RPMI8226 (cell line): ENCODE measurements at regions not wholly inside any gene's neighbourhood (a gene's known extent, or its start where the extent isn't known, plus 50 kb on each side); places are given as distances from the start of the nearest gene placed in this dataset.

Experiments used
- DNase-seq: peaks from one replicate; pipeline ENCODE4 v3.0.0-alpha.2; 2015

DNA sequence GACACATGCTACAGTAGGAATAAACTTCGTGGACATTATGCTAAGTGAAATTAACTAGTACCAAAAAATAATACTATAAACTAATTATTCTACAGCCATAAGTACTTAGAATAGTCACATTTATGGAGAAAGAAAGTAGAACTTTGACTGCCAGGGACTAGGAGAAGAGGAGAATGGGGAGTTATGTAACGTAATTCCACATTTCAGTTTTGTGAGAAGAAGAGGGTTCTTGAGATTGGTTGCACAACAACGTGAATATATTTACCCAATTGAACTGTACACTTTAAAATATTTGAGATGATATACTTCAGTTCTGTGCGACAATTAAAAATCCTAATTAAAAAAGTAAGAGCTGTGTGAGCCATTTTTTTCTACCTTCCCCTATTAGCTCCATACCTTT lies 1412.9 kb downstream of the PLA2G4A start:
- no peak for DNase-seq

DNA sequence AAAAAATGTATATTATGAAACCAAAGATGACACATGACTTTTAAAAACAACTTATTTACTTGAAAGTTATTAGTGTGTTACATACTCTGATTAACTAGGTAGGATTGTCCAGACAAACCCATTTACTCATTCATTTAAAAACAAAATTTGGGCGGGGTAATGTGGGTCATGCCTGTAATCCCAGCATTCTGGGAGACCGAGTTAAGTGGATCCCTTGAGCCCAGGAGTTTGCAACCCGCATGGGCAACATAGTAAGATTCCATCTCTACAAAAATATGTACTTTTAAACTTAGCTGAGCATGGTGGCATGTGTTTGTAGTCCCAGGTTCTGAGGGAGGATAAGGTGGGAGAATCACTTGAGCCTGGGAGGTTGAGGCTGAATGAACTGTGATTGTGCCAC lies 1414.7 kb downstream of the PLA2G4A start:
- no peak for DNase-seq

- no peak for DNase-seq
These were observed 1415.9 kb downstream of the PLA2G4A start for GRCh38 chr1:188244681-188245080.

DNA sequence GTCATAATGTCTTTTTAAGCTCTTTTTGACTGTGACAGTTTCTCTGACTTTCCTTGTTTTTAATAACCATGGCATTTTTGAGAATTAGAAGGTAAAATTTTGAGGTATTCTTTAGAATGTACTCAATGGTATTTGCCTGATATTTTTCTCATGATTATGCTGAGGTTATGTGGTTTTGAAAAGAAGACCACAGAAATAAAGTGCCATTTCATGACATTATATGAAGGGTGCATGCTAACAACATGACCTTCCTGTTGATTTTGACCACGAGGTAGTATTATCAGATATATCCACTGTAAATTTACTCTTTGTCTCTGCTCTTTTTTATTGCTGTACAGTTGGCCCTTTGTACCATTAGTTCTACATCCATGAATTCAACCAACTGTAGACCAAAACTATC lies 1418.5 kb downstream of the PLA2G4A start:
- DNase-seq: no peak

DNA sequence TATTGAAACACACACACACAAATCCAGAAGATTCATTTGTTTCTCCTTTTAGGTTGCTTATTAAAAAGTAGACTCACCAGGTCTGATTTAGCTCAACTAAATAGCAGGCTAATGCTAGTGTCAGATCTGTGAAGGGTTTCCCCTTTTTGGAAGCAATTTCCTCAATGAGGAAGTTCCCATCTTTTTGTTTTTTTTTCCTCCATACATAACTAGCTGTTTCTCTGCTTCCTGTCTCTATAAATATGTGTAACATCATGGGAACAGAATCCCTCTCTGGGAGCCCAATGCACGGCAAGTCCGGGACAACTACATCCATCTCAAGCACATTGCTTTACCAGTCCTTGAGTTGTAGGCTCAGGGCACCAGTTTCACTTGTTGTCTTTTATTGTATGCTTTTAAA lies 1421.1 kb downstream of the PLA2G4A start:
- no peak for DNase-seq

GRCh38 chr1:188251036-188251435 lies 1422.3 kb downstream of the PLA2G4A start:
- no peak for DNase-seq

DNA sequence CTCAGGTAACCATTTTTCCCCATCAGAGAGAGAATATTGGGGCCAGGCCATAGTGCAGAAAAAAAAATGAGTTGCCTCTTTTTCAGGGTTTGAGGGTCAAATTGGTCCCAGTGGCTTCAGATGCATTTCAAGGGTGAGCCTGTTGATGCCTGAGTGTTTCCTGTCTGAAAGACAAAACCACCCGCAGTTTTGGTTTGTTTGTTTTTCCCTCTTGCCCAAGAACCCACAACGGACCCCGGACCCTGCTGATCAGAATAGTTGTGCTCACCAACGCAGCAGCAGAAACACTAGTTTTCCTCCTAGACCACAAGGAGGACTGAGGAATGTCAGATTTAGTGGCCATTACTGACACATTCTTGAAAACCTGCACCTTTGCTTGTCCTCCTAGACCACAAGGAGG lies 1433.1 kb downstream of the PLA2G4A start:
- no peak for DNase-seq

- no peak for DNase-seq
These were observed 1441.2 kb downstream of the PLA2G4A start for GRCh38 chr1:188269956-188270355.

DNA sequence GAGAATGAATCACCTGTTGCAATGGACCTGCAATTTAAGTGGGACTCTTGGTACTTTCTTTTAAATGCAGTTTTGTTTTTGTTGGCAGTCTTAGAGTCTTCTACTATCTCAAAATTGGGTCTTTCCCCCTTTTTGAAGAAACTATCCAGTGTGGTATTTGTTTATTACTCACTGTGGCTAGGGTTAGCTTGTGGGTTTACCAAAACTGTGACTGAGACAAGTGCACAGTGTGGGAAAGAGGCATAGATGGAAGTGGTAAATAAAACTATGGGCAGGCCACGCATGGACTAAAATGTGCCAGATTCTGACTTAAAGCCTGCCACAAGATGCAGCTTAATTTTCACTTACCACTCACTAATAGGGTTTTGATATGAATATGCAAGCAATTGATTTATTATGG lies 1441.7 kb downstream of the PLA2G4A start:
- DNase-seq: no peak

- DNase-seq: no peak
These were observed 1449.0 kb downstream of the PLA2G4A start for GRCh38 chr1:188277771-188278170.

GRCh38 chr1:188281921-188282320 lies 1453.2 kb downstream of the PLA2G4A start:
- no peak for DNase-seq

DNA sequence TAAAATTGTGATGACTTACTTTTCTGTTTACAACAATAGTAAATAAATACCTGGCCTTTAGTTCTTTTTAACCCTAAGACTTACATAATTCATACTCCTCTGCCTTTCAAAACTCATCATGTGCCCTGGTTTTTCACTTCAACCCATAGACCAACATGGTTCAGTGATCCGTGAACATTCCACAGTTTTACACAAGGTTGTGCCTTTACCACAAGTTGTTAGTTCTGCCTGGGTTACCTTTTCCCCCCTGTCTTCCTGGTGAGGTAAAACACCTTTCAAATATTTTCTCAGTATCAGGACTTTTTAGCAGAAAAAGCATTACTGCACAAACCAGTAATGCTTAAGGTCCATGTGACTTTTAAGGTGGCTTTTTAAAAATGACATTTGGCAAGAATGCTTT lies 1466.4 kb downstream of the PLA2G4A start:
- DNase-seq: no peak

GRCh38 chr1:188302746-188303145 lies 1474.0 kb downstream of the PLA2G4A start:
- DNase-seq: no peak

GRCh38 chr1:188314557-188315137 lies 1485.9 kb downstream of the PLA2G4A start:
- DNase-seq: no peak

DNA sequence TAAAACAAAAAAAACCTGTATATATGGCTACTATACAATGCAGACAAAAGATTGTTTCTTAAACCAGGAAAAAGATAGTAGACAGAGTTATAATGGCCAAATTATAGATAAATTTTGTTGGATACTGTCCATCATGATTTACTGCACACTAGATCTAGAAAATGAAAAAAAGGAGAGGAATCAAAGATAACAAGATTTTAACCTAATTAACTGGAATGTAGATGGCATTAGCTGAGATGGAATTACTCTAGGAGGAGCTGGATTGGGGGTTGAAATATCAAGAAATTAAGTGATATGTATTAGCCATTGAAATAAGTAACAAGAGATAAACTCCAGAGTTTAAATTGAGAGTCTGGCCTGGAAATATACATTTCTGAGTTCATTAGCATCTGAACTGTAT lies 1489.1 kb downstream of the PLA2G4A start:
- no peak for DNase-seq

DNA sequence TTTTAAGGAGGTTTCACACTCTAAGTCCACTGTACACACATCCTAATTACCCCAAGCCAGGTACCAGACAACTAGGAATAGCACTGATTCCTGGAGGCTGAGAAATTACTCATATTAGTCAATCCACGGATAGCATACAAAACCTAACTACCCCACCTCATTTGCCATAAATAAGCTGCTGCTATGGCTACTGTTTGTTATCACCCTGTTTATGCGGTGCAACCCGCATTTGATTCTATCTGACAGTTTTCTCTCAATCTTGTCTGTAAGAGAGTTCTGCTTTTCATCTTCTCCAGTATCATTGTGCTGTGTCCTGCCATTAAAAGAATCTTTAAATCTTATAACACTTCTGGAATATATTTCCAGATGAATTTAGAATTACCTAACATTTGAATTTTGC lies 1496.5 kb downstream of the PLA2G4A start:
- DNase-seq: no peak

- no peak for DNase-seq
These were observed 1515.2 kb downstream of the PLA2G4A start for GRCh38 chr1:188343914-188344313.

DNA sequence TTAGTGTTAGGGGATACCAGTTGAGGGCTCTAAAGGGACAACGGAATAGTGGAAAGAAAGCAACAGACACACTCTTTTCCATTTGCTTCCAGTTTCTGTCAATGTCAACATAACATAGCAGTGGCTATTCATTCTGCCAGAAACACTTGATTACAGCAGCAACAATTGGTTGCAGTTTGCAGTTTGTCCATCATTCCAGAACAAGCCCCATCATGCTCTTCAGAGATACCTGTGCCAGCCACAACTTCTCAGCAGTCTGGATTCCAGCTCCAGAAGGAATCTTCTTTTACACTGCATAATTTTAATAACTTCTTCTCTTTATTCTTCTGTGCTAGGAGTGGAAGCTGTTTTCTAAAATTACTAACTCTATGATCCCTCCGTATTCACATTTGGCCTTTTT lies 1521.4 kb downstream of the PLA2G4A start:
- no peak for DNase-seq

DNA sequence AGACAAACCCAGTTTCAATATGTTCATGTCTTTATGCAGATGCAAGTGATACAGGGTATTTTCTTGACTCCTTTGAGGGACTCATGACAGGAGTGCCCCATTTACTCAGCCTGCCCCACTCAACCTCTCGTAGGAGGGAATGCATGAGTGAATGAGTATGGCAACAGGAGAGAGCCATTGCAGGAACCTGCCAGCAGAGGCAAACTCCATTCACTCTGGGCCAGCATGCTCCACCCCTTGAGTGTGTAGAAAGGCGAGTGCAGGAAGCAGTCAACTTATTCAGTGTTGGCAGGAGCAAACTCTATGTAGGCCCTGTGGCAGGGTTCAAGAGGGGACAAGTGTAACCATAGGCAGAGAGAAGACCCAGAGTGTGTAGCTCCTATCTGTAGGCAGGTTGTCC lies 1526.3 kb downstream of the PLA2G4A start:
- DNase-seq: no peak

GRCh38 chr1:188355847-188356246 lies 1527.1 kb downstream of the PLA2G4A start:
- no peak for DNase-seq

- no peak for DNase-seq
These were observed 1530.6 kb downstream of the PLA2G4A start for GRCh38 chr1:188359315-188359714.

- no peak for DNase-seq
These were observed 1535.2 kb downstream of the PLA2G4A start for GRCh38 chr1:188363943-188364342.

DNA sequence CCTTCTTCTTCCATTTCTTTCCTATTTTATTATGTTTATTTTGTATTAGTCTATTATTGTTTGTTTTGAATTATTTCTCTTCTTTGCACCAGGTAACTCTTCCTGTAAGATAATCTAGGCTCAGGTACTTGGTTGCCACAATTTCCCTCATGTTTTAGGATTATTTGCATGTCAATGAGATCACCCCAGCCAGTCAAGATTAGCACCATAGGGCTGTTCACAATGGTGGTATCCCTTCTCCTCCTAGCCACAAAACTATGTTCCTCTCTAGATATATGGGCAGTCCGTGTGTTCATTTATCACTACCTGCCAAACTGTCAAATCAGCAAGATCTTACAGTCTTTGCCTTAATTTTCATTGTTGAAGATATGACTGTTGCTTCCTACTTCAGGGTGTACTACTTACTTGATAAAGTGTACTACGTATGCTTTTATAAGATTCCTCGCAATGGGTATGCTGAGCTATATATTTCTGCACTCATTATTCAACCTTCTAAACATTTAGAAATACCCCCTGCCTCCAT lies 1536.2 kb downstream of the PLA2G4A start:
- DNase-seq: no peak

GRCh38 chr1:188365874-188366273 lies 1537.1 kb downstream of the PLA2G4A start:
- DNase-seq: no peak

DNA sequence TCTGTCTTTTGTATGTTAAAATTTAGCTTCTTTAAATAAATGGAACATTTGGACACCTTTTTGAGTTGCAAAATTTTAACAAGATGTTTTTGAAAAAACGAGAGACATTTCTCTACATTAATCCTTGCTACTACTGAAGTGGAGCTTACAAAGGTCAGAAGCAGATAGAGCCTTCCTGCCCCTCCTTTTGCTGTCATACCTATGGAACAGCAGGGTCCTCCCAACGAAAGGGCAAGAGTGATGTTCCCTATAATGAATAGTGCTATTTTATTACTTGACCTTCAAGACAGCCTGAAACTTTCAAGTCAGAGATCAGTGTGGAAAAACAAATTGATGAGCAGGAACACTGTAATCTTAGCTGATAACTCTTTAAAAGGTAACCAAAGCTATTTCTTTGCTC lies 1538.9 kb downstream of the PLA2G4A start:
- no peak for DNase-seq
